H7 (cell line): ENCODE measurements at regions not wholly inside any gene's neighbourhood (a gene's known extent, or its start where the extent isn't known, plus 50 kb on each side); places are given as distances from the start of the nearest gene placed in this dataset.
"Not testable (repeated sequence)": the region's sequence is repeated elsewhere in the genome, so short reads cannot be mapped to it uniquely, and the experiment has no call there.

Experiments
- DNase-seq: peaks from one replicate; pipeline ENCODE4 v3.0.0; 2012
- H3K27me3 ChIP-seq: 2 replicates; pipeline ENCODE4 v1.6.0; 2011; ENCODE audit warnings: mild to moderate bottlenecking, low read length; ENCODE audit not compliant: control insufficient read depth, insufficient read depth
- H3K36me3 ChIP-seq: replicated peaks from 2 replicates; pipeline ENCODE4 v1.5.1; 2011; ENCODE audit warnings: low read length; ENCODE audit not compliant: control insufficient read depth, insufficient read depth
- H3K4me3 ChIP-seq: 2 replicates; pipeline ENCODE4 v1.5.1; 2011; ENCODE audit warnings: low read depth, mild to moderate bottlenecking, control low read depth, low read length, moderate library complexity; ENCODE audit not compliant: insufficient read depth

DNA sequence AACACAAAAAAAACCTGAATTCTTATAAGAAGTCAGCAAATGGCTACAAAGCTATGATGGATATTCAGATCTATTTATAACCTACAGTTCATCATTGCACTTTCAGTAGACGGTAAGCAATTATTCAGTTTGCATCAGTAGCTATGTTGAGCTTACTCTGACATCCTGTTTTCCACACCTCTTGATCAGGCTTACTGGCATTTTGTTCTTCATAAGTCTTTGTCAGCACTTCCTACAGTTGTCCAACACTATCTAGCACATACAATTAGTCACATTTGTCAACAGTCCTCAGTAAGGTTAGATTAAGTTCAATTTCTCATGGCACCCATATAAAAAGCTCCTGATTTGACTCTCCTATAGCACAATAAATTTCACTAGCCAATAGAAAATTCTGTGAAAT lies 71.2 kb upstream of the ST3GAL6 start:
- Histone ChIP-seq H3K27me3 (no peaks in the 10 kb centered on the region), H3K4me3 (no peak overlapping the region), H3K36me3 (no peaks in the 10 kb centered on the region)
- no peak for DNase-seq

GRCh38 chr3:98692787-98693473 lies 70.2 kb upstream of the ST3GAL6 start:
- Histone ChIP-seq H3K4me3 (no peak overlapping the region), H3K27me3 (no peaks in the 10 kb centered on the region), H3K36me3 (no peaks in the 10 kb centered on the region)
- no peak for DNase-seq

GRCh38 chr3:98695796-98696195 lies 67.3 kb upstream of the ST3GAL6 start:
- Histone ChIP-seq H3K4me3 (no peak overlapping the region), H3K27me3 (no peaks in the 10 kb centered on the region), H3K36me3 (no peaks in the 10 kb centered on the region)
- DNase-seq = no peak

DNA sequence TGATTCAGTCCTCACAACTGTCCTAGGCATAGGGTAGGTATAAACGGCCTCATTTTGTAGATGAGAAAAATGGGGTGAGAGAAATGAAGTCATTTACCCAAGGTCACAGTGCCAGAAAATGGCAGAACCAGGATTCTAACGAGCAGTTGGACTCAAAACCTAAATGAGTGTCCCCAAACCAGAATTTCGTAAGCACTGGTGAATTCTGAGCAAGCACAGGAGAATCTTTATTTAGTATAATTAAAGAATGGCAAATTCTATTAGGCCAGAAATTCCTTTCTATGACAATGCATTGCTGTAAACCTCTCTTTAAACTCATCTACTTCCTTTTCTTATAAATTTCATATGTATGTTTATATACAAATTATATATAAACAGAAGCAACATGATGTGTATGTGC lies 66.8 kb upstream of the ST3GAL6 start:
- H3K27me3 ChIP-seq, H3K36me3 ChIP-seq, DNase-seq, H3K4me3 ChIP-seq: not testable (repeated sequence)

GRCh38 chr3:98697225-98697624 lies 65.9 kb upstream of the ST3GAL6 start:
- H3K36me3 ChIP-seq = no peaks in the 10 kb centered on the region

GRCh38 chr3:98699132-98699531 lies 64.0 kb upstream of the ST3GAL6 start:
- no peak overlapping the region for H3K4me3 ChIP-seq
- H3K36me3 ChIP-seq = no peaks in the 10 kb centered on the region
- no peak for DNase-seq
- H3K27me3 ChIP-seq = no peaks in the 10 kb centered on the region

More at GRCh38 chr3:98697225-98697624, 65.9 kb upstream of the ST3GAL6 start:
- no peaks in the 10 kb centered on the region for H3K27me3 ChIP-seq
- DNase-seq = no peak
- H3K4me3 ChIP-seq = no peak overlapping the region

- H3K36me3 ChIP-seq = no peaks in the 10 kb centered on the region
- no peak overlapping the region for H3K4me3 ChIP-seq
- no peaks in the 10 kb centered on the region for H3K27me3 ChIP-seq
- no peak for DNase-seq
Observed at GRCh38 chr3:98701071-98701675, 62.0 kb upstream of the ST3GAL6 start.

GRCh38 chr3:98702166-98702565 lies 61.0 kb upstream of the ST3GAL6 start:
- H3K27me3 ChIP-seq = no peaks in the 10 kb centered on the region
- H3K4me3 ChIP-seq = no peak overlapping the region
- H3K36me3 ChIP-seq = no peaks in the 10 kb centered on the region
- no peak for DNase-seq

- H3K36me3 ChIP-seq = no peaks in the 10 kb centered on the region
- no peak overlapping the region for H3K4me3 ChIP-seq
- DNase-seq = no peak
- H3K27me3 ChIP-seq = no peaks in the 10 kb centered on the region
Observed at GRCh38 chr3:98705212-98705611, 57.9 kb upstream of the ST3GAL6 start.

- H3K27me3 ChIP-seq = no peaks in the 10 kb centered on the region
- DNase-seq = no peak
- H3K4me3 ChIP-seq = no peak overlapping the region
- H3K36me3 ChIP-seq = no peaks in the 10 kb centered on the region
Observed at GRCh38 chr3:98705694-98706093, 57.4 kb upstream of the ST3GAL6 start.

DNA sequence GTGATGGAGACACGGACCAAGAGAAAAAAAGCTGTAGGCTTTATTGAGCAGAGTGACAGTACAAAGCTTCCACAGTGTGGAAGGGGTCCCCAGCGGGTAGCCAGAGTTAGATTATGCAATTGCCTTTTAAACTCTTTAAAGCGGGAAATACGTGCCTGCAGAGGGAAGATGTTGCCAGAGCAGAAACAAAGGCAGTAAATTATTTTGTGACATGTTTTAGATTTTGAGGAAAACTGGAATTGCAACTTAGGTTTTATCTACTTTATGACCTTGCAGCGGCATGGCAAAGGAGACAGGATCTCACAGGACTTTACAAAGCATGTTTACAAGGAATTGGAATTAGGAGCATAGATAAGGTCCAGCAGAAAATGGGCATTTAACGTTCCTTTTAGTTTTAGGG lies 54.5 kb upstream of the ST3GAL6 start:
- H3K4me3 ChIP-seq, H3K27me3 ChIP-seq, H3K36me3 ChIP-seq, DNase-seq: not testable (repeated sequence)

DNA sequence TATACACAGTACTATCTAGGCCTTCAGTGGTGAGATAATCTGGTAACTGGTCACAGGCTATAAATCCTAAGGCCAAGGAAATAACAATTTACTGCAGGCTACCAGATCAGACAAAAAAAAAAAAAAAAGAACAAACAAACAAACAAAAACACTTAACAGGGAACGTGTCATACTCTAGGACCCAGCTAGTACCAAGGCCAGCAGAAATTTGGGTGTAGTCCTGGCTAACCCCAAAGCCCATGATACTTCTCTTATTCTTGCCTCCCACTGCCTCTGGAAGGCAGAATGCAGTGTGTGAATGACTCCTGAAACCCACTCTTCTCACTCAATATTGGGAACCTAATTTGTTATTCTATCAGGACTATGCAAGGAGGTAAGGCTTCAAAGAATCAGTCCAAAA lies 53.7 kb upstream of the ST3GAL6 start:
- no peaks in the 10 kb centered on the region for H3K27me3 ChIP-seq
- H3K4me3 ChIP-seq = no peak overlapping the region
- DNase-seq = no peak
- H3K36me3 ChIP-seq = no peaks in the 10 kb centered on the region

- H3K27me3 ChIP-seq = no peaks in the 10 kb centered on the region
- H3K36me3 ChIP-seq = no peaks in the 10 kb centered on the region
- no peak for DNase-seq
- H3K4me3 ChIP-seq = no peak overlapping the region
Observed at GRCh38 chr3:98710067-98710659, 53.0 kb upstream of the ST3GAL6 start.

DNA sequence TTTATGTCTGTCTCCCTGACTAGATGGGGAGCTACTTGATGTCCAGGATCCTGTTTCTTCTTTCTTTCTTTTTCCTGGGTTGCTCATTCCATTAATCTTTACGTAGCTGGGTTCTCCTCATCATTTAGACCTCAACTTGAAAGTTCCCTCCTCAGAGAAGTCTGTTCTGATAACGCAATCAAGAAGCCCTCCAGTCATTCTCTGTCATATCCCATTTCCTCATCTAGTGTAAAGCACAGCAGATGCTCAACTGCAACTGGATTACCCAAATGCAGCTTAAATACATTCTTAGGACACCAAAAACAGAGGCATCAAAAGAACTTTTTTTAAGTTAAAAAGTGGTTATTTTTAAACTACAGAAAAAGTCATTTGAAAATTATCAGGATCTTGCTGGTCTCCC lies 51.7 kb upstream of the ST3GAL6 start:
- no peaks in the 10 kb centered on the region for H3K36me3 ChIP-seq
- DNase-seq = no peak
- no peak overlapping the region for H3K4me3 ChIP-seq
- no peaks in the 10 kb centered on the region for H3K27me3 ChIP-seq

- DNase-seq = no peak
- no peaks in the 10 kb centered on the region for H3K27me3 ChIP-seq
- H3K4me3 ChIP-seq = no peak overlapping the region
- no peaks in the 10 kb centered on the region for H3K36me3 ChIP-seq
Observed at GRCh38 chr3:98712726-98713125, 50.4 kb upstream of the ST3GAL6 start.
